AG04449 (cell line): ENCODE measurements at regions not wholly inside any gene's neighbourhood (a gene's known extent, or its start where the extent isn't known, plus 50 kb on each side); places are given as distances from the start of the nearest gene placed in this dataset.

Experiments
- CTCF ChIA-PET: fragments of 350-600 bp; formaldehyde crosslinking; extraction: SDS; loops from one replicate; lab custom pipeline; 2021; ENCODE audit warnings: antibody characterized with exemption; lab: Yijun Ruan, JAX
- POLR2A ChIA-PET: fragments of 400-600, 350-600 bp; formaldehyde crosslinking; extraction: SDS; loops from one replicate; lab custom pipeline; 2020; ENCODE audit warnings: antibody characterized with exemption, inconsistent platforms; lab: Yijun Ruan, JAX
- DNase-seq: peaks from one replicate; pipeline ENCODE4 v3.0.0-alpha.2; 2010; ENCODE audit warnings: low read depth, low spot score
- H3K4me3 ChIP-seq: 2 replicates; pipeline ENCODE4 v1.5.1; 2011; ENCODE audit warnings: low read depth, mild to moderate bottlenecking, control low read depth, low read length
- TF ChIP-seq, protein P1 (sequence below): IDR thresholded peaks from one replicate; pipeline ENCODE4 v1.5.1; 2011; ENCODE audit warnings: mild to moderate bottlenecking, moderate library complexity, low read length, control low read depth, inconsistent platforms; ENCODE audit not compliant: insufficient read depth; ENCODE audit errors: missing control alignments

DNA sequence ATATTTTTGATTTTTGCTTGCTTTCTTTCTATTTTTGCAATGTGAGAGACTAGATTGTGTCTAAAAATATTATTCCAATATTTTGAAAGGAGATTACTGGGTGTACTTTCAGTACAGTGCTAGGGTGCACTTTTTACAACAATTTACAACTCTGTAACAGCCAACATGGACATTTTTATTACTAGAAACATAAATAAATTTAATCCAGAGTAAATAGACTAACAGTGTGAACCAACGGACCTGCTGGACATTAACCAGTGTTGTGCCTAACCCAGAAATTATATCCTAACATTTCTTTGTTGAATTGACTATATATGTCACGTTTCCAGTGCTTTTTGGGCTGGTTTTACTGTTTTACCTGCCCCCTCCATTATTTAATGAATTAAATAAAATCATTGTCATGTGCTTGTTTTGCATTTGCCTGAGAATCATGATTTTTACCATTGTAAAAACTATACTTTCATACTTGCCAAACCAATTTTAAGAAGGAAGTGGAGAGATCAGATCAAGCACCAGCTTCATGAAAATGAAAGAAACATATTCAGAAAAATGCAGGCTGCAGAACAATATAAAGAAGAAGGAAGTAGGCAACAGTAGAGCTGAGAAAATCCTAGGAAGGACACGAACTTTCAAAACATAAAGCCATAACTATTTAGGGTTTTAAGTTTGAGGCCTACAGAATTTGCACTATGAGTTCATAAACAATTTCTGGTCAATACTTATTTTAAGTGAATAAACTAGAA lies 400.8 kb upstream of the PIK3R1 start:
- ChIA-PET POLR2A (no interaction called here), CTCF (no interaction called here)
- no peak overlapping the region for H3K4me3 ChIP-seq
- DNase-seq: no peak
- TF ChIP-seq, protein P1, sequence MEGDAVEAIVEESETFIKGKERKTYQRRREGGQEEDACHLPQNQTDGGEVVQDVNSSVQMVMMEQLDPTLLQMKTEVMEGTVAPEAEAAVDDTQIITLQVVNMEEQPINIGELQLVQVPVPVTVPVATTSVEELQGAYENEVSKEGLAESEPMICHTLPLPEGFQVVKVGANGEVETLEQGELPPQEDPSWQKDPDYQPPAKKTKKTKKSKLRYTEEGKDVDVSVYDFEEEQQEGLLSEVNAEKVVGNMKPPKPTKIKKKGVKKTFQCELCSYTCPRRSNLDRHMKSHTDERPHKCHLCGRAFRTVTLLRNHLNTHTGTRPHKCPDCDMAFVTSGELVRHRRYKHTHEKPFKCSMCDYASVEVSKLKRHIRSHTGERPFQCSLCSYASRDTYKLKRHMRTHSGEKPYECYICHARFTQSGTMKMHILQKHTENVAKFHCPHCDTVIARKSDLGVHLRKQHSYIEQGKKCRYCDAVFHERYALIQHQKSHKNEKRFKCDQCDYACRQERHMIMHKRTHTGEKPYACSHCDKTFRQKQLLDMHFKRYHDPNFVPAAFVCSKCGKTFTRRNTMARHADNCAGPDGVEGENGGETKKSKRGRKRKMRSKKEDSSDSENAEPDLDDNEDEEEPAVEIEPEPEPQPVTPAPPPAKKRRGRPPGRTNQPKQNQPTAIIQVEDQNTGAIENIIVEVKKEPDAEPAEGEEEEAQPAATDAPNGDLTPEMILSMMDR: no peak

DNA sequence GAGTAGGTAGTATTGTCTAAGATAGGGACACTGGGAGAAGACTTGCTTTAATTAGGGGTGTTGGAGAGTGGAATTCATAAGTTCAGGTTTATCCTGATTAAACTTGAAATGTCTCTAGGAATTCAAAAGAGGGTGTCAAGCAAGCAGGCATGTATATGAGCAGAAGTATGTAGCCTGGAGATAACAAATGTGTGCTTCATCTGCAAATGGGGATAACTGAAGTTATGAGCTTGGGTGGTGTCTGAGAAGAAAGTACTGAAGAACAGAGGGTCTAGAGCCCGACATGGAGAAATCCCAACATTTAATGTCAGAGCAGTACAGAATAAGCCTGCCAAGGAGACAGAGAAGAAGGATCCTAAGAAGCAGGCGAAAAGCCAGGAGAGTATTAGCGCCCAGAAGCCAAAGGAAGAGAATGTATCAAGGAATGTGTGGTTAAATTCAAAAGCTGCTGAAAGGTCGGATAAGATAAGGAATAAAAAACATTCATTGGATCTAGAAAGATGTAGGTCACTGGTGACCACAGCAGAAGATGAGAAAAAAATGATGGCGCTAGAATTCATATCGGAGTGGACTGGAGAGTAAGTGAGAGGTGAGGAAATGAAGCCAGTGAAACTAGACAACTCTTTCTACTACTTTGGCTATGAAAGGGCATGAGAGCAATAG lies 401.5 kb upstream of the PIK3R1 start:
- ChIA-PET CTCF (no interaction called here), POLR2A (no interaction called here)
- no peak for DNase-seq
- no peak overlapping the region for H3K4me3 ChIP-seq
- TF ChIP-seq, protein P1: no peak

DNA sequence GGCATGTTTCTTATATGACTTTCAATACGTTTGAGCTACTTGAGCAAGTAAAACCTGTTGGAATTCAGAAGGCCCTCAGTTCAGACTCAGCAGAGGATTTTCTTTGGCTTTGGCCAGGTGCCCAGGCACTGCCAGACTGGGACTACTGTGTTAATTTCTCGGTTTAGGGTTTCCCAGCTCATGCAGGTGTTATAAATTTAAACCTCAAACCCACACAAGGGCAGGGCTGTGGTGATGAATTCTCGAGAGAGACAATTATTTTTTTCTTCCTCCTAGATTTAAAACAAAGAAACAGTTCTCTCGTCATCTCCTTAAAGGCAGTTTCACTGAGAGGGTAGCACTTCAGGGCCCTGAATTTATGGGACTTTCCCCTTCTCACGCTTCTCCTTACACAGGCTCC lies 406.0 kb upstream of the PIK3R1 start:
- no peak overlapping the region for H3K4me3 ChIP-seq
- TF ChIP-seq, protein P1: no peak
- CTCF ChIA-PET: no interaction called here
- no peak for DNase-seq
- POLR2A ChIA-PET: no interaction called here

DNA sequence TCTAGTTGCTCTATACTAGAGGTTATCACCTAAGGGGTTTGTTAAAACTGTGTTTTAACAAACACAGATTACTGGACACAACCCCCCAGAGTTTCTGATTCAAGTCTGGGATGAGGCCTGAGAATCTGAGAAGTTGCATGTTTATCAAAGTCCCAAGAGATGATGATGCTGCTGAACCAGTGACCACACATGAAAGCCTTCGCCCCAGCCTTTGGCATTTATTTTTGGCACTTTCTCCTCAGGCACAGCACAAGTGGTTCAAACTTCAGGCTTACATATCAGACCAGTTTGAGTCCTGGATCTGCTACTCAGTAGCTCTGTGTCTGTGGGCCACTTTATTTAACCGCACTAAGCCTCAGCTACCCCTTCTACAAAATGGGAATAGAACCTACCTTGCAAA lies 407.2 kb upstream of the PIK3R1 start:
- ChIA-PET CTCF (no interaction called here), POLR2A (no interaction called here)
- TF ChIP-seq, protein P1: no peak
- H3K4me3 ChIP-seq: no peak overlapping the region
- no peak for DNase-seq

DNA sequence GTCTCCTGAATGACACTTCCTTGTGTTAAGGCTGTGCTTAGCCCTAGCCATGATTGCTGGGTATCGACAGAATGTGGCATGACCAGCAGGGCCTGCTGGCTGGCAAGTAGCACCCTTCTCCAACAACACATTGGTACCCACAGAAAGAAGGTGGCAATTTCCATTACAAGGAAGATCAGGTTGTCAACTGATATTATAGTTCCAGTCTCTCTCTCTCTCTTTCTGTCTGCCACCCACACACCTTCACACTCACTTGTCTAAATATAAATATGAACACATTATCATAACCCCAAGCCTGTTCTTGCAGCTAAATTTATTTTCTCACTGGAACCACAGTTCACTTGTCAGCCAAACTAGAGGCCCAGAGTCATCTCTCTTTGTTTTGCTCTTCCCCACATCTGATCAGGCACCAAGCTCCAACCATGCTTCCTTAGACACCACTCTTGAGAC lies 408.1 kb upstream of the PIK3R1 start:
- TF ChIP-seq, protein P1: no peak
- CTCF ChIA-PET: no interaction called here
- DNase-seq: no peak
- H3K4me3 ChIP-seq: no peak overlapping the region
- POLR2A ChIA-PET: no interaction called here

DNA sequence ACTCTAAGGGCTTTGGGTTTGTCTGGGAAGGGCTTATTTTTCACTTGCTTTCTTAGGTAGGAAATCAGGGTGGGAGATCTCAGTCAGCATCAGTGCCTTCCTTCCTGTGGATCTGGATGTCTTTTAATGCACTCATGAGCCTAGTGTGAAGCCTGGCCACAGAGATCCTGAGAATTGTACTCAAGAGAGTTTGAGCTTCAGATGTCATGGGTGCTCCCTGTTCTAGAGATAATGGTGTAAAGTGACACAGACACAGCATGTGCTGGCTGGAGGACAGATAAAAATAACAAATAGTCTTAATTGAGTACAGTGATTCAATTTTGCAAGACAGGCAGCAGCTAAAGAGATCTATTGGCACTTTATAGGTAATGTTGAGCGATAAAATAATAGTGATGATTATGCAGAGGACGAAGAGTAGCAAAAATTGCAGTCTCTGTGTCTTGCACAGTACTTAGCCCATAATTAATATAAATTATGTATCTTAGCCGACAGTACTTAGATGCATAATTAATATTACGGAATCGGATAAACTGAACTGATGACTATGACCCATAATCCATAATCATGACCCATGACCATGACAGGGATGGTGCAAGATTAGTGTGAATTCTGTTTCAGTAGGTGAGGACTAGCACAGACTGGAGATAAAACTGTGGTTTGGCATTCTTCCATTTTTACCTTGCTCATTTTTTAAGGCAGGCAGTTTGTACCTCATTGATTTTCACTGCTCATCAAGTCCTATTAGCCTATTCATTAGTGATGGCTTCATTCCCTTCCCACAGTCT lies 408.7 kb upstream of the PIK3R1 start:
- no peak overlapping the region for H3K4me3 ChIP-seq
- DNase-seq: no peak
- ChIA-PET POLR2A (no interaction called here), CTCF (no interaction called here)
- TF ChIP-seq, protein P1: no peak
